Vagina (tissue), 2 donors: ENCODE measurements at regions not wholly inside any gene's neighbourhood (a gene's known extent, or its start where the extent isn't known, plus 50 kb on each side); places are given as distances from the start of the nearest gene placed in this dataset.

Source experiments
- POLR2A ChIP-seq, 2 donors: fragments of 450-650 bp; IDR thresholded peaks; one replicate each; pipeline ENCODE4 v1.6.1; 2017; ENCODE audit warnings: antibody characterized with exemption in 2 of 2, mild to moderate bottlenecking in 2 of 2, moderate library complexity in 2 of 2
- POLR2AphosphoS5 ChIP-seq, 2 donors: sonication (generic); formaldehyde crosslinking; IDR thresholded peaks; one replicate each; pipeline ENCODE4 v1.9.0; 2017; ENCODE audit warnings: antibody characterized with exemption in 2 of 2, mild to moderate bottlenecking in 2 of 2, low read depth in 1 of 2; ENCODE audit not compliant: insufficient read depth in 1 of 2
- TF ChIP-seq, protein P1 (sequence below), 3 experiments: fragments of 450-650 bp in 2 of 3; fragments of 200-600 bp in 1 of 3; sonication (generic) in 1 of 3; IDR thresholded peaks; one replicate each; pipeline ENCODE4 v1.5.1; 2017 to 2019; ENCODE audit warnings: antibody characterized with exemption in 3 of 3, mild to moderate bottlenecking in 2 of 3, moderate library complexity in 2 of 3

DNA sequence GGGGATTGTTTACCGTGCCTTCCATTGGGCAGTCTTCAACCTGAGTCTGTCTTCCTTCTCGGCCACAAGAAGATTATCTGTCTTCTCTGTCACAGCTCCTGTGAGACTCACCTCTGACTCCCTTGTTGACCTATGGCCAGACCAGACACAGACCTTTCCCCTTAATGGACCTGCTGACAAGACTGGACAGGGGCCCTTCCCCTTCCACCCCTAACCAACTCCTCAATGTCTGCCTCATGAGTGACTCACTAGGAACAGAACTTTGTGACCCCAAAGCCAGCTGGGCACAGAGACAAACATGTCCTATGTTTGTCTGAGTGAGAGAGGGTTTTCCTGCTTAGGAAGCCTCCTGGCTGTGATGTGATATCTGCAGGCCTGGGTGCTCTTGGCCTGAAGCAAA is 405.0 kb downstream of the BRD1 start:
- TF ChIP-seq, protein P1, sequence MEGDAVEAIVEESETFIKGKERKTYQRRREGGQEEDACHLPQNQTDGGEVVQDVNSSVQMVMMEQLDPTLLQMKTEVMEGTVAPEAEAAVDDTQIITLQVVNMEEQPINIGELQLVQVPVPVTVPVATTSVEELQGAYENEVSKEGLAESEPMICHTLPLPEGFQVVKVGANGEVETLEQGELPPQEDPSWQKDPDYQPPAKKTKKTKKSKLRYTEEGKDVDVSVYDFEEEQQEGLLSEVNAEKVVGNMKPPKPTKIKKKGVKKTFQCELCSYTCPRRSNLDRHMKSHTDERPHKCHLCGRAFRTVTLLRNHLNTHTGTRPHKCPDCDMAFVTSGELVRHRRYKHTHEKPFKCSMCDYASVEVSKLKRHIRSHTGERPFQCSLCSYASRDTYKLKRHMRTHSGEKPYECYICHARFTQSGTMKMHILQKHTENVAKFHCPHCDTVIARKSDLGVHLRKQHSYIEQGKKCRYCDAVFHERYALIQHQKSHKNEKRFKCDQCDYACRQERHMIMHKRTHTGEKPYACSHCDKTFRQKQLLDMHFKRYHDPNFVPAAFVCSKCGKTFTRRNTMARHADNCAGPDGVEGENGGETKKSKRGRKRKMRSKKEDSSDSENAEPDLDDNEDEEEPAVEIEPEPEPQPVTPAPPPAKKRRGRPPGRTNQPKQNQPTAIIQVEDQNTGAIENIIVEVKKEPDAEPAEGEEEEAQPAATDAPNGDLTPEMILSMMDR (IDR thresholded peaks at IDR 0.05), result no peak
- TF ChIP-seq POLR2A (IDR thresholded peaks at IDR 0.05) (no peak), POLR2AphosphoS5 (IDR thresholded peaks at IDR 0.05; ENCODE audit: insufficient read depth in 1 of 2, low read depth in 1 of 2) (no peak)
